H1 (cell line): ENCODE measurements at regions not wholly inside any gene's neighbourhood (a gene's known extent, or its start where the extent isn't known, plus 50 kb on each side); places are given as distances from the start of the nearest gene placed in this dataset.

Experiments
- CHD2 ChIP-seq: IDR thresholded peaks from 2 replicates; pipeline ENCODE4 v1.6.1; 2012; ENCODE audit warnings: low read length, improper control_type of control experiment
- CREB1 ChIP-seq: IDR thresholded peaks from 2 replicates; pipeline ENCODE4 v1.6.1; 2012; ENCODE audit warnings: inconsistent platforms
- CTCF ChIP-seq, 3 experiments: IDR thresholded peaks; 1 replicate in 2 of 3; 2 replicates in 1 of 3; pipeline versions ENCODE4 v1.5.1 to v1.6.1; 2011; ENCODE audit warnings: low read length in 3 of 3, mild to moderate bottlenecking in 3 of 3, inconsistent platforms in 2 of 3, low read depth in 1 of 3, moderate library complexity in 1 of 3; ENCODE audit not compliant: insufficient read depth in 1 of 3; ENCODE audit errors: control extremely low read depth in 1 of 3
- EGR1 ChIP-seq: IDR thresholded peaks from 2 replicates; pipeline ENCODE4 v1.6.1; 2011; ENCODE audit warnings: low read depth, low read length, borderline replicate concordance
- EP300 ChIP-seq, 2 experiments: IDR thresholded peaks; 1 replicate in 1 of 2; 2 replicates in 1 of 2; pipeline ENCODE4 v1.6.1; 2011 to 2012; ENCODE audit warnings: low read depth in 2 of 2, low read length in 2 of 2, mild to moderate bottlenecking in 2 of 2, borderline replicate concordance in 1 of 2, inconsistent platforms in 1 of 2, moderate library complexity in 1 of 2
- EZH2 ChIP-seq: fragments of 200-600 bp; sonication (generic); IDR thresholded peaks from 2 replicates; pipeline ENCODE4 v1.7.1; 2012; ENCODE audit warnings: low read depth, mild to moderate bottlenecking, moderate library complexity, low read length, inconsistent platforms; ENCODE audit not compliant: severe bottlenecking
- GABPA ChIP-seq: IDR thresholded peaks from 2 replicates; pipeline ENCODE4 v1.6.1; 2011; ENCODE audit warnings: mild to moderate bottlenecking, low read length, moderate library complexity, borderline replicate concordance; ENCODE audit not compliant: insufficient read depth
- MAFK ChIP-seq: IDR thresholded peaks from 2 replicates; pipeline ENCODE4 v1.6.1; 2012; ENCODE audit warnings: low read depth, mild to moderate bottlenecking, improper control_type of control experiment, low read length
- NANOG ChIP-seq: IDR thresholded peaks from 2 replicates; pipeline ENCODE4 v1.6.1; 2011; ENCODE audit warnings: low read length, low read depth, mild to moderate bottlenecking, inconsistent platforms; ENCODE audit not compliant: insufficient read depth, poor library complexity, severe bottlenecking
- POLR2A ChIP-seq, 2 experiments: IDR thresholded peaks; 1 replicate in 1 of 2; 2 replicates in 1 of 2; pipeline ENCODE4 v1.6.1; 2011; ENCODE audit warnings: low read depth in 2 of 2, low read length in 2 of 2, mild to moderate bottlenecking in 2 of 2; ENCODE audit errors: control extremely low read depth in 1 of 2
- POLR2AphosphoS5 ChIP-seq: IDR thresholded peaks from 2 replicates; pipeline ENCODE4 v1.6.1; 2011; ENCODE audit warnings: low read depth, low read length
- RAD21 ChIP-seq, 2 experiments: IDR thresholded peaks in 1 of 2; conservative IDR thresholded peaks in 1 of 2; 2 replicates each; pipeline ENCODE4 v1.6.1; 2011; ENCODE audit warnings: low read depth in 2 of 2, low read length in 2 of 2, improper control_type of control experiment in 1 of 2, inconsistent platforms in 1 of 2, mild to moderate bottlenecking in 1 of 2, moderate library complexity in 1 of 2
- SP1 ChIP-seq: IDR thresholded peaks from 2 replicates; pipeline ENCODE4 v1.6.1; 2011; ENCODE audit warnings: low read depth, low read length
- TF ChIP-seq, protein P1 (sequence below): IDR thresholded peaks from 2 replicates; pipeline ENCODE4 v1.6.1; 2012; ENCODE audit warnings: inconsistent platforms

GRCh38 chr7:49422564-49422963 is 350.9 kb upstream of the VWC2 start:
- TF ChIP-seq RAD21 (IDR thresholded peaks at IDR 0.05 in 1 of 2, conservative IDR thresholded peaks at IDR 0.05 in 1 of 2; ENCODE audit: low read depth in 2 of 2, low read length in 2 of 2) = no peak
- TF ChIP-seq EP300 (IDR thresholded peaks at IDR 0.05; ENCODE audit: borderline replicate concordance in 1 of 2, low read depth in 2 of 2, low read length in 2 of 2) = no peak
- no peak for TF ChIP-seq CTCF (IDR thresholded peaks at IDR 0.05; ENCODE audit: control extremely low read depth in 1 of 3, insufficient read depth in 1 of 3, low read depth in 1 of 3, low read length in 3 of 3)
- no peak for TF ChIP-seq CHD2
- TF ChIP-seq MAFK = no peak
- TF ChIP-seq EGR1 = no peak
- no peak for TF ChIP-seq GABPA
- TF ChIP-seq POLR2AphosphoS5 = no peak
- no peak for TF ChIP-seq SP1
- TF ChIP-seq NANOG = no peak
- TF ChIP-seq CREB1 = no peak
- TF ChIP-seq POLR2A (IDR thresholded peaks at IDR 0.05; ENCODE audit: control extremely low read depth in 1 of 2, low read depth in 2 of 2, low read length in 2 of 2) = no peak
- TF ChIP-seq EZH2 = no peak
- TF ChIP-seq, protein P1, sequence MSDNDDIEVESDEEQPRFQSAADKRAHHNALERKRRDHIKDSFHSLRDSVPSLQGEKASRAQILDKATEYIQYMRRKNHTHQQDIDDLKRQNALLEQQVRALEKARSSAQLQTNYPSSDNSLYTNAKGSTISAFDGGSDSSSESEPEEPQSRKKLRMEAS = no peak
